Neural cell (in vitro differentiated cells): ENCODE measurements at regions not wholly inside any gene's neighbourhood (a gene's known extent, or its start where the extent isn't known, plus 50 kb on each side); places are given as distances from the start of the nearest gene placed in this dataset.

ENCODE experiments used
- CTCF ChIP-seq: fragments of 450-650 bp; IDR thresholded peaks from 2 replicates; pipeline ENCODE4 v1.5.1; 2014; ENCODE audit warnings: antibody characterized with exemption, mild to moderate bottlenecking, moderate library complexity; ENCODE audit not compliant: poor library complexity, severe bottlenecking
- EZH2 ChIP-seq: fragments of 200-600, 300-800 bp; shearing (Covaris generic), sonication (generic); IDR thresholded peaks from 2 replicates; pipeline ENCODE4 v1.6.1; 2014; ENCODE audit warnings: antibody characterized with exemption, low read length, borderline replicate concordance, mild to moderate bottlenecking; ENCODE audit not compliant: insufficient read depth, poor library complexity, severe bottlenecking
- POLR2AphosphoS5 ChIP-seq: IDR thresholded peaks from 2 replicates; pipeline ENCODE4 v1.6.1; 2012
- SMC3 ChIP-seq: fragments of 450-650 bp; conservative IDR thresholded peaks from 2 replicates; pipeline ENCODE4 v1.6.1; 2014; ENCODE audit warnings: antibody characterized with exemption, mild to moderate bottlenecking, moderate library complexity; ENCODE audit not compliant: poor library complexity

DNA sequence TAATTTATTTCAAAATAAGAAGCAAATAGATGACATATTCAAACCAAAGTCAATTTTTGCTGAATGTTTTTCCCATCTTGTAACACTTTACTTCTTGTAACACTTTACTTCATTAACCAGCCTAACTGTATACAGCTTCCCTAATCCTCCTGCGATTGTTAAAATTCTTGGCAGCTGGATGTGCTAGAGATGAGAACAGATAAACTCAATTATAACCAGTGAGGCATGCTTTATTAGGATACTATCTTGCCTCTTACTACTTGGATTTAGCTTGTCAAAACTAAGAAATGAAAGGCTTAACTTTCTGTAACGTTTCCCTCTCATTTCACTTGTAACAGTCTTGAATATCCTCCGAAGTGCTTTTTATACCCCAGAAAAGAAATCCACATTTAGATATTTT lies 94.1 kb upstream of the BMP5 start:
- TF ChIP-seq CTCF (no peak), EZH2 (no peak), SMC3 (no peak), POLR2AphosphoS5 (no peak)
